Left lung (tissue), 4 donors: ENCODE measurements at regions not wholly inside any gene's neighbourhood (a gene's known extent, or its start where the extent isn't known, plus 50 kb on each side); places are given as distances from the start of the nearest gene placed in this dataset.
A peak's percentile ranks its signal among the peaks of the same experiment; 100 is the strongest.

Experiments used
- ATAC-seq: fragments of 200-7000 bp; cut with Tn5 transposase; one replicate; pipeline ENCODE4 v1.9.1; 2020; ENCODE audit warnings: moderate library complexity
- DNase-seq, 4 donors: peaks; one replicate each; pipeline ENCODE4 v3.0.0-alpha.2; 2013 to 2020
- H3K27ac ChIP-seq, 2 donors: fragments of 200-600 bp; sonication (generic) in 1 of 2; one replicate each; pipeline versions ENCODE4 v1.5.0 to v1.8.0; 2020 to 2021
- H3K27me3 ChIP-seq, 2 donors: fragments of 200-600 bp; sonication (generic) in 1 of 2; one replicate each; pipeline versions ENCODE4 v1.5.0 to v1.8.0; 2020 to 2021
- H3K36me3 ChIP-seq, 2 donors: fragments of 200-600 bp; sonication (generic) in 1 of 2; one replicate each; pipeline versions ENCODE4 v1.5.0 to v1.8.0; 2020 to 2021
- H3K4me1 ChIP-seq, 2 donors: fragments of 200-600 bp; one replicate each; pipeline ENCODE4 v1.8.0; 2021
- H3K4me3 ChIP-seq, 2 donors: fragments of 200-600 bp; sonication (generic) in 1 of 2; one replicate each; pipeline versions ENCODE4 v1.5.0 to v1.8.0; 2020 to 2021; ENCODE audit warnings: mild to moderate bottlenecking in 1 of 2
- H3K9me3 ChIP-seq, 2 donors: fragments of 200-600 bp; sonication (generic) in 1 of 2; one replicate each; pipeline versions ENCODE4 v1.5.0 to v1.8.0; 2020 to 2021
- CTCF ChIP-seq, 2 donors: fragments of 200-600 bp; sonication (generic) in 1 of 2; IDR thresholded peaks; one replicate each; pipeline versions ENCODE4 v1.5.0 to v1.8.0; 2021; ENCODE audit warnings: antibody characterized with exemption in 2 of 2
- intact Hi-C, 2 donors: fragments of 100-400 bp; cut with DNase I; formaldehyde crosslinking; loops; one replicate each; pipeline versions ENCODE4 v1.11.2 to v1.14.2; 2022
- donor health status: DM: no; HTN: yes; CAD: no.
- donor health status: DM: no; HTN: no; CAD: no.

DNA sequence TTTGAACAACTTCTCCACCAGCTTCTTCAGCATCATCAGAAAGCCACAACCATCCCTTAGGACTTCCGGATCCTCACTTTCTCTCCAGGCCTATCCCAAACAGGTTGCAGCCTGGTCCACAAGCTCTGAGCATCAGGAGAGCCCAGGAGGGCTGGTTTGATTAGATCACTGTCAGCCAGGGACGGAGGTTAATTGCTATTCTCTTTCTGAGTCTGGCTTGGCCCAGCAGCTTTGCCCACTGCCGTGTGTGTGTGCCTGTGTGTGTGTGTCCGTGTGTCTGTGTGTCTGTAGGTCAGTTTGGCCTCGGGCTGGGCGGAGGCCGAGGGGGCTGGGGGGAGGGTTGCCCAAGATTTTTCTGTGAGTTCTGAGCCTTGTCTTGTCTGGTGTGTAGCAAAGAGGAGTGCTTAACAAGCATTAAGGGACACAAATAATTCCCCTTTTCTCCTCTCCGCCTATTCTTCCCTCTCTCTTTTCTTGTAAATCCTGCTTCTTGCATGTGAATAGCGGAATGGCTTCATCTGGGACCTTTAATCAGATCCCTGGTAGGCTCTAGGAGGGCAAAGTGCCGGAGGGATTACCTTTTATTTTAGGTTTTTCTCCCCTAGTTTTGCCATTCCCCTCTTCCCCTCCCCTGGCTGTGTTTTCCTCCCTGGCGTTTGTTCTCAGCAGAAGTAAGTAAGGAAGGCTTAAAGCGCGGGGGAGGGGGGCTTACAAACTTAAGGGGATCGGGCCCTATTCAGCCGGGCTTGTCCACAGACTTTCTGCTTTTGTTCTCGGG, 138.2 kb upstream of the LHX5 start:
- no peak for TF ChIP-seq CTCF (IDR thresholded peaks at IDR 0.05)
- H3K4me1 ChIP-seq: no peaks in the 10 kb centered on the region
- H3K27ac ChIP-seq: no peak overlapping the region
- H3K9me3 ChIP-seq: peaks cover 0 to 2% of the 10 kb centered on the region in 2 donors
- DNase-seq: no peak
- ATAC-seq: no peak
- no peaks in the 10 kb centered on the region for H3K36me3 ChIP-seq
- H3K27me3 ChIP-seq: peaks cover 26 to 82% of the 10 kb centered on the region in 2 donors
- intact Hi-C loops: no loop called here
- H3K4me3 ChIP-seq: no peak overlapping the region

DNA sequence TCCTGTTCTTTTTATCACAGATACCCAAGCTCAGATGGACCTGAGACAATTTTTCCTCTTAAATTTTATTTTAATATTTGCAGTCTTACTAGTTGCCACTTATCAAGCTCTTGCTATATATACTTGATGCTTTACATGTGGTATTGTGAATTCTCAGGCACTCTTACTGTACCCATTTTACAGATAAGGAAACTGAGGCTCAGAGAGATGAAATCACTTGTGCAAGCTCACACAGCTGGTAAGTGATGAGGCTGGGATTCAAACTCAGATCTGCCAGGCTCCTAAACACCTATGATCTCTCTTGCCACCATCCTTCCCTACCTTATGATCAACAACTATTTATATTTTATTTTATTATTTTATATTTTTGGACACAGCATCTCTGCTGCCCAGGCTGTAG, 133.0 kb upstream of the LHX5 start:
- no peak overlapping the region for H3K4me3 ChIP-seq
- intact Hi-C loops: no loop called here
- no peaks in the 10 kb centered on the region for H3K4me1 ChIP-seq
- ATAC-seq (no peak), DNase-seq (no peak)
- no peaks in the 10 kb centered on the region for H3K36me3 ChIP-seq
- H3K27me3 ChIP-seq: peaks cover 0 to 45% of the 10 kb centered on the region in 2 donors
- no peaks in the 10 kb centered on the region for H3K9me3 ChIP-seq
- no peak for TF ChIP-seq CTCF (IDR thresholded peaks at IDR 0.05)
- H3K27ac ChIP-seq: no peak overlapping the region

GRCh38 chr12:113601656-113602263, 130.1 kb upstream of the LHX5 start:
- Histone ChIP-seq H3K27me3 (peaks cover 0 to 43% of the 10 kb centered on the region in 2 donors), H3K27ac (no peak overlapping the region), H3K36me3 (no peaks in the 10 kb centered on the region), H3K4me3 (no peak overlapping the region), H3K4me1 (no peaks in the 10 kb centered on the region), H3K9me3 (no peaks in the 10 kb centered on the region)
- DNase-seq: peak in 1 of 4 donors; percentile 4
- intact Hi-C loops: no loop called here
- ATAC-seq: no peak
- TF ChIP-seq CTCF (IDR thresholded peaks at IDR 0.05): no peak

DNA sequence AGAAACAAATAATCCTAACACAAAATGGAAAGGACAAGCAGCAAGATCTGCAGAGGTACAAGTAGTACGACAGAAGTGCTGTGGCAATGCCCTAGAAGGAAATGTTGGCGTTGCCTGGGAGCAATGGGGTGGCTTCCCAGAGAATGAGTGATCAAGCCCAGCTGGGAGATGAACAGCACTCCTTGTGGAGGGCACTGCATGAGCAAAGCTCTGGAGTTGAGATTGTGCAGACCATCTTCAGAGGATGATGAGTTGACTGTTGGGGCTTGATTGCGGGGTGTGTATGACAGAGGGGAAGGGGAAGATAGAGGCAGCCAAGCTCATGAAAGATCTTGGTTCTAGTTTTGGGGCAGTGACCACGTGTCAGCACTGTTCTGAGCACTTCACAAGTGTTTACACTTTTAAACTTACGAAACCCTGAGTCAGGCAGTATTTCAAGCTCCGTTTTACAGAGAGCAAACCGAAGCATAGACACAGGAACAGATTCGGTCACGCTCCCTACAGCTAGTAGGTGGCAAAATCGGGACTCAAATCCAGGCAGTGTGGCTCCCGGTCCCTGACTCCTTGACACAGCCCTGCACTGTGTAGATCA, 127.2 kb upstream of the LHX5 start:
- DNase-seq (no peak), ATAC-seq (peak; percentile 45)
- intact Hi-C loops: no loop called here
- TF ChIP-seq CTCF (IDR thresholded peaks at IDR 0.05): no peak
- Histone ChIP-seq H3K9me3 (no peaks in the 10 kb centered on the region), H3K27ac (no peak overlapping the region), H3K36me3 (no peaks in the 10 kb centered on the region), H3K27me3 (peaks cover 0 to 45% of the 10 kb centered on the region in 2 donors), H3K4me3 (no peak overlapping the region), H3K4me1 (no peaks in the 10 kb centered on the region)

DNA sequence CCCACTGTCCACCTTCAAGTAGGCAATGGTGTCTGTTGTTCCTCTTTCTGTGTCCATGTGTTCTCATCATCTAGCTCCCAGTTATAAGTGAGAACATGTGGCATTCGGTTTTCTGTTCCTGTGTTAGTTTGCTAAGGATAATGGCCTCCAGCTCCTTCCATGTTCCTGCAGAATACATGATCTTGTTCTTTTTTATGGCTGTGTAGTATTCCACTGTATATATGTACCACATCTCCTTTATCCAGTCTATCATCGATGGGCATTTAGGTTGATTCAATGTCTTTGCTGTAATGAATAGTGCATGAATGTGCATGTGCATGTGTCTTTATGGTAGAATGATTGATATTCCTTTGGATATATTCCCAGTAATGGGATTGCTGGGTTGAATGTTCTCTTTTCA, 123.3 kb upstream of the LHX5 start:
- H3K27me3 ChIP-seq: peaks cover 10 to 73% of the 10 kb centered on the region in 2 donors
- H3K36me3 ChIP-seq: no peaks in the 10 kb centered on the region
- no peaks in the 10 kb centered on the region for H3K9me3 ChIP-seq
- no peaks in the 10 kb centered on the region for H3K4me1 ChIP-seq
- intact Hi-C loops: no loop called here
- H3K4me3 ChIP-seq: no peak overlapping the region
- DNase-seq (no peak), ATAC-seq (no peak)
- H3K27ac ChIP-seq: no peak overlapping the region
- no peak for TF ChIP-seq CTCF (IDR thresholded peaks at IDR 0.05)
